ENCODE measurements at regions not wholly inside any gene's neighbourhood (a gene's known extent, or its start where the extent isn't known, plus 50 kb on each side); places are given as distances from the start of the nearest gene placed in this dataset.
A peak's percentile ranks its signal among the peaks of the same experiment; 100 is the strongest.
"Not testable (repeated sequence)": the region's sequence is repeated elsewhere in the genome, so short reads cannot be mapped to it uniquely, and the experiment has no call there.

GRCh38 chr3:190188197-190188596 lies 67.5 kb upstream of the P3H2 start:
- no peak for DNase-seq

- peak; percentile 72 for DNase-seq
These were observed 62.4 kb upstream of the P3H2 start for GRCh38 chr3:190183121-190183520.

GRCh38 chr3:190182418-190183043 lies 61.8 kb upstream of the P3H2 start:
- peak; percentile 63 for DNase-seq

GRCh38 chr3:190180268-190180667 lies 59.6 kb upstream of the P3H2 start:
- DNase-seq = no peak

DNA sequence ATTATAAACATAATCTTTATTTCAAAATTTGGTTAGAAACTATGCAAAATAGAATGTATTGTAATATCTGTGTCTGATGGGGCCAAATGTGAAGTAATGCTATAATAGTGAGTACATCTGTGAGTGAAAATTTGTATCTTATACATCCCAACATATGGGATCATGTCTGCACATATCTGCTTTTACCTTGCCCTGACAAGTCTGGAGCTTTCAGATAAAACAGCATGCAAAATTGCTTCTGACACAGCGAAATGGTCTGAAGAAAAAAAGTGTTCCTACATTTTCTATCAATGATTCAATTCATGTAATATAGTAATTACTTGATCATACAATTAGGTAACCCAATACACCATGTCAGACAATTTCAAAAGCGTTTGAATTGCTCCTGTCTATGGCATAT lies 58.1 kb upstream of the P3H2 start:
- no peak for DNase-seq

DNA sequence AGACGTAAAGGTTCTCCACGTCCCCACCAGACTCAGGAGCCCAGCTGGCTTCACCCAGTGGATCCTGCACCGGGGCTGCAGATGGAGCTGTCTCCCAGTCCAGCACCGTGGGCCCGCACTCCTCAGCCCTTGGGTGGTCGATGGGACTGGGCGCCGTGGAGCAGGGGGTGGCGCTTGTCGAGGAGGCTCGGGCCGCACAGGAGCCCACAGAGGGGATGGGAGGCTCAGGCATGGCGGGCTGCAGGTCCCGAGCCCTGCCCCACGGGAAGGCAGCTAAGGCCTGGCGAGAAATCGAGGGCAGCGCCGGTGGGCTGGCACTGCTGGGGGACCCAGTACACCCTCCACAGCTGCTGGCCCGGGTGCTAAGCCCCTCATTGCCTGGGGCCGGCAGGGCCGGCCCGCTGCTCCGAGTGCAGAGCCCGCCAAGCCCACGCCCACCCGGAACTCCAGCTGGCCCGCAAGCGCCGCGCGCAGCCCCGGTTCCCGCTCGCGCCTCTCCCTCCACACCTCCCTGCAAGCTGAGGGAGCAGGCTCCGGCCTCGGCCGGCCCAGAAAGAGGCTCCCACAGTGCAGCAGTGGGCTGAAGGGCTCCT lies 56.3 kb upstream of the P3H2 start:
- not testable (repeated sequence) for DNase-seq

GRCh38 chr3:190176106-190176505 lies 55.4 kb upstream of the P3H2 start:
- not testable (repeated sequence) for DNase-seq

GRCh38 chr3:190175490-190175889 lies 54.8 kb upstream of the P3H2 start:
- no peak for DNase-seq

GRCh38 chr3:190174471-190174870 lies 53.8 kb upstream of the P3H2 start:
- no peak for DNase-seq

DNA sequence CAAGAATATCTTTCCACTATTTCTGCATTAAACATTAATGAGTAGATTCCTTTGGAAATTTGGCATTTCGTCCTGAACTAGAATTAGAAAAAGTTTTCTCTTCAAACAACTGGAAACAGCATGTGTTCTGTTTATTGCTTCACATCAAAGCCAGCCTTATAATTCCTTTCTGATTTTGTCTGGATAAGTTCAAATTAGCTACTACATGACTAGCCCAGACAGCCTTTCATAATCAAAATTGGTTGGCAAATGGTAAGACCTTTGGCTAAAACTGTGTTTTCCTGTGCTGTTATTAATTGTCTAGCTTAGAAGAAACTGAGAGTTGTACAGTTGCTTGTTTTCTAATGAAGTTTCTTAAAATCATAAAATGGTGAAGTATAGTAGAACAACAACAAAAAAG lies 52.7 kb upstream of the P3H2 start:
- no peak for DNase-seq

GRCh38 chr3:190172751-190173150 lies 52.1 kb upstream of the P3H2 start:
- no peak for DNase-seq

All from DMS53 (cell line).